ENCODE measurements at regions not wholly inside any gene's neighbourhood (a gene's known extent, or its start where the extent isn't known, plus 50 kb on each side); places are given as distances from the start of the nearest gene placed in this dataset.

GRCh38 chr6:43898358-43899131, 128.5 kb downstream of the VEGFA start:
- intact Hi-C loops (cut with micrococcal nuclease), result no loop called here
- Mint-ChIP-seq H3K36me3 (ENCODE audit: insufficient read depth, unreplicated experiment) (no peaks in the 10 kb centered on the region), H3K4me1 (ENCODE audit: insufficient read depth, unreplicated experiment) (no peaks in the 10 kb centered on the region), H3K27me3 (ENCODE audit: insufficient read depth, unreplicated experiment) (no peaks in the 10 kb centered on the region), H3K4me3 (ENCODE audit: unreplicated experiment) (no peak overlapping the region), H3K27ac (ENCODE audit: low read depth, unreplicated experiment) (no peak overlapping the region), H3K9me3 (ENCODE audit: unreplicated experiment) (no peaks in the 10 kb centered on the region)
- BruUV-seq (replicated peaks), result no TSS peak
- TF ChIP-seq CTCF (IDR thresholded peaks at IDR 0.05; ENCODE audit: unreplicated experiment), result no peak
- POLR2A ChIA-PET, result interaction anchor here (1.0 to 1.2 kb wide), 2 partner anchors 11 to 50 kb away, joined by 3 to 4 read pairs; no protein-coding TSS in a partner anchor
- no peak for DNase-seq (ENCODE audit: unreplicated experiment)
- CTCF ChIA-PET, result interaction anchor here (0.6 kb wide), 2 partner anchors 20 to 369 kb away, joined by 3 to 10 read pairs; no protein-coding TSS in a partner anchor

- no peaks in the 10 kb centered on the region for H3K9me3 Mint-ChIP-seq (ENCODE audit: unreplicated experiment)
- H3K4me3 Mint-ChIP-seq (ENCODE audit: unreplicated experiment), result no peak overlapping the region
- H3K27ac Mint-ChIP-seq (ENCODE audit: low read depth, unreplicated experiment), result no peak overlapping the region
- intact Hi-C loops (cut with micrococcal nuclease), result no loop called here
- no peaks in the 10 kb centered on the region for H3K27me3 Mint-ChIP-seq (ENCODE audit: insufficient read depth, unreplicated experiment)
- no peak for DNase-seq (ENCODE audit: unreplicated experiment)
- ChIA-PET CTCF (interaction anchor here (0.6 kb wide), 1 partner anchor 370 kb away, joined by 3 read pairs; no protein-coding TSS in a partner anchor), POLR2A (interaction anchor here (1.0 to 1.2 kb wide), 2 partner anchors 12 to 51 kb away, joined by 3 to 4 read pairs; no protein-coding TSS in a partner anchor)
- no peaks in the 10 kb centered on the region for H3K4me1 Mint-ChIP-seq (ENCODE audit: insufficient read depth, unreplicated experiment)
- H3K36me3 Mint-ChIP-seq (ENCODE audit: insufficient read depth, unreplicated experiment), result no peaks in the 10 kb centered on the region
- TF ChIP-seq CTCF (IDR thresholded peaks at IDR 0.05; ENCODE audit: unreplicated experiment), result no peak
- BruUV-seq (replicated peaks), result no TSS peak
These were observed 127.7 kb downstream of the VEGFA start for GRCh38 chr6:43897571-43898302.

GRCh38 chr6:43896329-43897255, 126.6 kb downstream of the VEGFA start:
- no peak overlapping the region for H3K4me3 Mint-ChIP-seq (ENCODE audit: unreplicated experiment)
- intact Hi-C loops (cut with micrococcal nuclease), result no loop called here

More at GRCh38 chr6:43896329-43897255, 126.6 kb downstream of the VEGFA start:
- ChIA-PET CTCF (no interaction called here), POLR2A (no interaction called here)
- H3K27ac Mint-ChIP-seq (ENCODE audit: low read depth, unreplicated experiment), result no peak overlapping the region
- H3K9me3 Mint-ChIP-seq (ENCODE audit: unreplicated experiment), result no peaks in the 10 kb centered on the region
- no peak for TF ChIP-seq CTCF (IDR thresholded peaks at IDR 0.05; ENCODE audit: unreplicated experiment)
- H3K4me1 Mint-ChIP-seq (ENCODE audit: insufficient read depth, unreplicated experiment), result no peaks in the 10 kb centered on the region
- H3K27me3 Mint-ChIP-seq (ENCODE audit: insufficient read depth, unreplicated experiment), result peaks cover 1% of the 10 kb centered on the region
- no TSS peak for BruUV-seq (replicated peaks)
- no peak for DNase-seq (ENCODE audit: unreplicated experiment)
- no peaks in the 10 kb centered on the region for H3K36me3 Mint-ChIP-seq (ENCODE audit: insufficient read depth, unreplicated experiment)

All from MCF 10A (cell line).